Liver (tissue), 8 donors: ENCODE measurements at regions not wholly inside any gene's neighbourhood (a gene's known extent, or its start where the extent isn't known, plus 50 kb on each side); places are given as distances from the start of the nearest gene placed in this dataset.

Experiments used
- DNase-seq: peaks from one replicate; pipeline ENCODE4 v3.0.0-alpha.2; 2017; ENCODE audit warnings: low spot score
- H3K27ac ChIP-seq, 2 donors: one replicate each; pipeline ENCODE4 v1.7.0; 2013; ENCODE audit warnings: inconsistent platforms in 2 of 2, low read length in 2 of 2, control low read depth in 1 of 2, low read depth in 1 of 2, mild to moderate bottlenecking in 1 of 2
- H3K27me3 ChIP-seq, 4 donors: one replicate each; pipeline versions ENCODE4 v1.6.1 to v1.7.0; 2013; ENCODE audit warnings: low read length in 3 of 4, inconsistent platforms in 1 of 4, mild to moderate bottlenecking in 1 of 4, moderate library complexity in 1 of 4; ENCODE audit not compliant: control insufficient read depth in 4 of 4, insufficient read depth in 4 of 4
- H3K36me3 ChIP-seq, 4 donors: one replicate each; pipeline versions ENCODE4 v1.6.1 to v1.7.0; 2013; ENCODE audit warnings: low read length in 3 of 4, mild to moderate bottlenecking in 3 of 4, low read depth in 1 of 4, moderate library complexity in 1 of 4; ENCODE audit not compliant: control insufficient read depth in 4 of 4, insufficient read depth in 3 of 4
- H3K4me1 ChIP-seq, 4 donors: one replicate each; pipeline versions ENCODE4 v1.6.1 to v1.7.0; 2013; ENCODE audit warnings: low read length in 3 of 4, mild to moderate bottlenecking in 3 of 4, moderate library complexity in 1 of 4; ENCODE audit not compliant: control insufficient read depth in 4 of 4, insufficient read depth in 4 of 4
- H3K4me3 ChIP-seq, 3 donors: one replicate each; pipeline versions ENCODE4 v1.6.1 to v1.7.0; 2013; ENCODE audit warnings: low read length in 3 of 3, control low read depth in 1 of 3, low read depth in 1 of 3, mild to moderate bottlenecking in 1 of 3
- H3K9ac ChIP-seq, 2 donors: one replicate each; pipeline ENCODE4 v1.7.0; 2013; ENCODE audit warnings: low read length in 2 of 2, mild to moderate bottlenecking in 2 of 2, moderate library complexity in 2 of 2, control low read depth in 1 of 2, low read depth in 1 of 2
- H3K9me3 ChIP-seq, 4 donors: one replicate each; pipeline versions ENCODE4 v1.6.1 to v1.7.0; 2013; ENCODE audit warnings: low read length in 3 of 4; ENCODE audit not compliant: control insufficient read depth in 4 of 4
- EGR1 ChIP-seq, 2 donors: IDR thresholded peaks; 2 replicates each; pipeline ENCODE4 v1.6.1; 2016 to 2018; ENCODE audit warnings: antibody characterized with exemption in 2 of 2, low read depth in 2 of 2
- FOXA1 ChIP-seq: IDR thresholded peaks from 2 replicates; pipeline ENCODE4 v1.6.1; 2016; ENCODE audit warnings: antibody characterized with exemption
- FOXA2 ChIP-seq: IDR thresholded peaks from 2 replicates; pipeline ENCODE4 v1.6.1; 2016; ENCODE audit warnings: antibody characterized with exemption
- GABPA ChIP-seq, 2 donors: IDR thresholded peaks in 1 of 2; conservative IDR thresholded peaks in 1 of 2; 2 replicates each; pipeline ENCODE4 v1.6.1; 2016; ENCODE audit warnings: antibody characterized with exemption in 2 of 2, mild to moderate bottlenecking in 1 of 2, moderate library complexity in 1 of 2
- HNF4A ChIP-seq, 2 donors: conservative IDR thresholded peaks; 2 replicates each; pipeline ENCODE4 v1.6.1; 2016; ENCODE audit warnings: antibody characterized with exemption in 2 of 2, mild to moderate bottlenecking in 2 of 2
- HNF4G ChIP-seq: IDR thresholded peaks from 2 replicates; pipeline ENCODE4 v1.6.1; 2016; ENCODE audit warnings: antibody characterized with exemption
- JUND ChIP-seq, 2 donors: IDR thresholded peaks; 2 replicates each; pipeline ENCODE4 v1.6.1; 2016; ENCODE audit warnings: antibody characterized with exemption in 2 of 2
- NR2F2 ChIP-seq: IDR thresholded peaks from 2 replicates; pipeline ENCODE4 v1.6.1; 2016; ENCODE audit warnings: antibody characterized with exemption
- RAD21 ChIP-seq, 2 donors: IDR thresholded peaks; 2 replicates each; pipeline ENCODE4 v1.6.1; 2016; ENCODE audit warnings: antibody characterized with exemption in 2 of 2, mild to moderate bottlenecking in 2 of 2
- RXRA ChIP-seq, 2 donors: IDR thresholded peaks; 2 replicates each; pipeline ENCODE4 v1.6.1; 2017 to 2018; ENCODE audit warnings: antibody characterized with exemption in 2 of 2, mild to moderate bottlenecking in 1 of 2
- SP1 ChIP-seq: IDR thresholded peaks from 2 replicates; pipeline ENCODE4 v1.6.1; 2018; ENCODE audit warnings: antibody characterized with exemption, mild to moderate bottlenecking
- TAF1 ChIP-seq: conservative IDR thresholded peaks from 2 replicates; pipeline ENCODE4 v1.6.1; 2016; ENCODE audit warnings: antibody characterized with exemption, mild to moderate bottlenecking
- YY1 ChIP-seq: IDR thresholded peaks from 2 replicates; pipeline ENCODE4 v1.6.1; 2016; ENCODE audit warnings: antibody characterized with exemption, mild to moderate bottlenecking
- WGBS: extraction: QIAGEN DNeasy Blood & Tissue Kit; methylation state at CpG from one replicate; pipeline ENCODE4 v1.1.7; 2013; 5-methylcytosine and 5-hydroxymethylcytosine counted together
- TF ChIP-seq, protein P1 (sequence below): IDR thresholded peaks from 2 replicates; pipeline ENCODE4 v1.6.1; 2016; ENCODE audit warnings: antibody characterized with exemption
- TF ChIP-seq, protein P2 (sequence below): IDR thresholded peaks from 2 replicates; pipeline ENCODE4 v1.6.1; 2016; ENCODE audit warnings: antibody characterized with exemption
- TF ChIP-seq, protein P3 (sequence below): fragments of 150-350 bp; IDR thresholded peaks from 2 replicates; pipeline ENCODE4 v1.5.1; 2017; ENCODE audit warnings: improper control_type of control experiment, low read depth, low read length; ENCODE audit not compliant: missing input control
- TF ChIP-seq, protein P4 (sequence below): IDR thresholded peaks from 2 replicates; pipeline ENCODE4 v1.6.1; 2016; ENCODE audit warnings: antibody characterized with exemption
- TF ChIP-seq, protein P5 (sequence below): IDR thresholded peaks from 2 replicates; pipeline ENCODE4 v1.6.1; 2016; ENCODE audit warnings: antibody characterized with exemption, mild to moderate bottlenecking
- donor health status: healthy.
- donor health status: healthy.
- donor health status: healthy.
- donor health status: healthy.
- donor health status: healthy.

DNA sequence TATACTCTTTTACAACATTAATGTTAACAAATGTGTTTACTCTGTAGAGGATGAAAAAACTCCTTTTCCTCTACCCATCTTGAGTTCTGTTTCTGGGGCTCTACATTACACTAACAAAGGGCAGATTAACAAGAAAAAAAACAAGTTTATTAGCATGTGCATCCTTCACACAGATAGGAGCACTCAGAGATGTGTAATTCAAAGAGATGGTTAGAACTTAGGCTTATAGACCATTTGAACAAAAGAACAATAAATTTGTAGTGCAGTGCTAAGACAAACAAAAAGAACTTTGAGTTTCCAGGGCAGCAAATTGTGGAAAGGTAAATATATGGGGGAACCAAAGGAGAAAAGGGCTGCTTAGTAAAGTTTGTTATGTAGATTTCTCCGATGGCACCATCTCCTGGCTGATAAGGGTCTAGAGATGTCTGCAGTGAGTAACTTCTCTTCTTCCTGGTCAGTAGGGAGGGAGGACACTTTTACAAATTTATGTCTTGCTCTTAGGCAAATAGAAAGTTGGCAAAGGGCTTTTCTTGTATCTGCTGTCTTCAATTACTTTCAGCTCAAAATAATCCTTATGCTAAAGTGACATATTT, 1249.9 kb upstream of the TENM3 start:
- Histone ChIP-seq H3K9ac (no peak overlapping the region), H3K27ac (no peak overlapping the region), H3K4me1 (no peaks in the 10 kb centered on the region), H3K36me3 (no peaks in the 10 kb centered on the region), H3K27me3 (no peaks in the 10 kb centered on the region), H3K9me3 (no peaks in the 10 kb centered on the region), H3K4me3 (no peak overlapping the region)
- DNase-seq: no peak
- WGBS: 34% methylated on average over 1 of the region's 1 CpG
- TF ChIP-seq, protein P1, sequence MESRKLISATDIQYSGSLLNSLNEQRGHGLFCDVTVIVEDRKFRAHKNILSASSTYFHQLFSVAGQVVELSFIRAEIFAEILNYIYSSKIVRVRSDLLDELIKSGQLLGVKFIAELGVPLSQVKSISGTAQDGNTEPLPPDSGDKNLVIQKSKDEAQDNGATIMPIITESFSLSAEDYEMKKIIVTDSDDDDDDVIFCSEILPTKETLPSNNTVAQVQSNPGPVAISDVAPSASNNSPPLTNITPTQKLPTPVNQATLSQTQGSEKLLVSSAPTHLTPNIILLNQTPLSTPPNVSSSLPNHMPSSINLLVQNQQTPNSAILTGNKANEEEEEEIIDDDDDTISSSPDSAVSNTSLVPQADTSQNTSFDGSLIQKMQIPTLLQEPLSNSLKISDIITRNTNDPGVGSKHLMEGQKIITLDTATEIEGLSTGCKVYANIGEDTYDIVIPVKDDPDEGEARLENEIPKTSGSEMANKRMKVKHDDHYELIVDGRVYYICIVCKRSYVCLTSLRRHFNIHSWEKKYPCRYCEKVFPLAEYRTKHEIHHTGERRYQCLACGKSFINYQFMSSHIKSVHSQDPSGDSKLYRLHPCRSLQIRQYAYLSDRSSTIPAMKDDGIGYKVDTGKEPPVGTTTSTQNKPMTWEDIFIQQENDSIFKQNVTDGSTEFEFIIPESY: no peak
- TF ChIP-seq EGR1 (IDR thresholded peaks at IDR 0.05; ENCODE audit: low read depth in 2 of 2) (no peak), JUND (IDR thresholded peaks at IDR 0.05) (no peak), NR2F2 (no peak), HNF4G (no peak), RAD21 (IDR thresholded peaks at IDR 0.05) (no peak), FOXA1 (no peak), RXRA (IDR thresholded peaks at IDR 0.05) (no peak)
- TF ChIP-seq, protein P2, sequence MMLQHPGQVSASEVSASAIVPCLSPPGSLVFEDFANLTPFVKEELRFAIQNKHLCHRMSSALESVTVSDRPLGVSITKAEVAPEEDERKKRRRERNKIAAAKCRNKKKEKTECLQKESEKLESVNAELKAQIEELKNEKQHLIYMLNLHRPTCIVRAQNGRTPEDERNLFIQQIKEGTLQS: no peak

DNA sequence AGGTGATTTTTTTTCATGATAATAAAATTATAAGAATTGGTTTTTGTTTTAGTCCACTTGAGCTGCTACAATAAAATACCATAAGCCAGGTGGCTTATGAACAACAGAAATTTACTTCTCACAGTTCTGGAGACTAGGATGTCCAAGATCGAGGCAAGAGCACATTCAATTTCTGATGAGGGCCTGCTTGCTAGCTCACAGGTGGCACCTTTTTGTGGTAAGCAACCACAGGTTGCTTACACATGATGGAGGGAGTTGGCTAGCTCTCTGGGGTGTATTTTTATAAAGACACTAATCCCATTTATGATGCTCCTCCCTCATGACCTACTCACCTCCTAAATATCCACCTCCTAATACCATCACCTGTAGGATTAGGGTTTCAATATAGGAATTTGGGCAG, 1248.5 kb upstream of the TENM3 start:
- H3K36me3 ChIP-seq: no peaks in the 10 kb centered on the region
- H3K27me3 ChIP-seq: no peaks in the 10 kb centered on the region
- H3K27ac ChIP-seq: no peak overlapping the region
- no peaks in the 10 kb centered on the region for H3K9me3 ChIP-seq
- no peak overlapping the region for H3K4me3 ChIP-seq
- TF ChIP-seq, protein P3, sequence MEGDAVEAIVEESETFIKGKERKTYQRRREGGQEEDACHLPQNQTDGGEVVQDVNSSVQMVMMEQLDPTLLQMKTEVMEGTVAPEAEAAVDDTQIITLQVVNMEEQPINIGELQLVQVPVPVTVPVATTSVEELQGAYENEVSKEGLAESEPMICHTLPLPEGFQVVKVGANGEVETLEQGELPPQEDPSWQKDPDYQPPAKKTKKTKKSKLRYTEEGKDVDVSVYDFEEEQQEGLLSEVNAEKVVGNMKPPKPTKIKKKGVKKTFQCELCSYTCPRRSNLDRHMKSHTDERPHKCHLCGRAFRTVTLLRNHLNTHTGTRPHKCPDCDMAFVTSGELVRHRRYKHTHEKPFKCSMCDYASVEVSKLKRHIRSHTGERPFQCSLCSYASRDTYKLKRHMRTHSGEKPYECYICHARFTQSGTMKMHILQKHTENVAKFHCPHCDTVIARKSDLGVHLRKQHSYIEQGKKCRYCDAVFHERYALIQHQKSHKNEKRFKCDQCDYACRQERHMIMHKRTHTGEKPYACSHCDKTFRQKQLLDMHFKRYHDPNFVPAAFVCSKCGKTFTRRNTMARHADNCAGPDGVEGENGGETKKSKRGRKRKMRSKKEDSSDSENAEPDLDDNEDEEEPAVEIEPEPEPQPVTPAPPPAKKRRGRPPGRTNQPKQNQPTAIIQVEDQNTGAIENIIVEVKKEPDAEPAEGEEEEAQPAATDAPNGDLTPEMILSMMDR: no peak
- TF ChIP-seq, protein P1: no peak
- TF ChIP-seq TAF1 (no peak), EGR1 (IDR thresholded peaks at IDR 0.05; ENCODE audit: low read depth in 2 of 2) (no peak), NR2F2 (no peak)
- H3K9ac ChIP-seq: no peak overlapping the region
- 59% methylated on average over 1 of the region's 1 CpG for WGBS
- no peaks in the 10 kb centered on the region for H3K4me1 ChIP-seq
- DNase-seq: no peak

DNA sequence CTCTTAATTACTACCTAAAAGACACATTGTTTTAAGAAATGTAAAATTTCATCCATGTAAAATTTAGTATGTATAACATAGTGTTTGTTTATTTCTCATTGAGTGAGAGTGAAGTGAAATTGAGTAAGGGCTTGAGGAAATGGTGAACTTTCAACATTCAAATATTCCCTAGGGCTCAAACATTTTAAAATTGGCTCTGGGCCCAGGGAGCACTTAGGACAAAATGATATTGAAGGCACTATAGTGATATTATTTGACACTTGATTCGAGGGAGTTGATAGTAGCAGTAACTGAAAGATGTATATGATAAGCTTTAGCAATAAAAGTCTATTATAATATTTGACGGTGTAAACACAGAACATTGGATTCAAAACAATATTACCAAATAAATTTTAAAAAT, 1244.0 kb upstream of the TENM3 start:
- whole genome bisulfite sequencing: 23% methylated on average over 2 of the region's 2 CpGs
- Histone ChIP-seq H3K4me1 (no peaks in the 10 kb centered on the region), H3K27ac (no peak overlapping the region), H3K36me3 (no peaks in the 10 kb centered on the region), H3K27me3 (peaks cover 0 to 2% (median 0%) of the 10 kb centered on the region in 4 donors), H3K9ac (no peak overlapping the region), H3K9me3 (no peaks in the 10 kb centered on the region), H3K4me3 (no peak overlapping the region)
- no peak for DNase-seq
- TF ChIP-seq GABPA (IDR thresholded peaks at IDR 0.05 in 1 of 2, conservative IDR thresholded peaks at IDR 0.05 in 1 of 2): no peak
- TF ChIP-seq RAD21 (IDR thresholded peaks at IDR 0.05): no peak
- TF ChIP-seq TAF1: no peak
- TF ChIP-seq, protein P2: no peak
- TF ChIP-seq SP1: no peak
- TF ChIP-seq, protein P4, sequence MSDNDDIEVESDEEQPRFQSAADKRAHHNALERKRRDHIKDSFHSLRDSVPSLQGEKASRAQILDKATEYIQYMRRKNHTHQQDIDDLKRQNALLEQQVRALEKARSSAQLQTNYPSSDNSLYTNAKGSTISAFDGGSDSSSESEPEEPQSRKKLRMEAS: no peak
- no peak for TF ChIP-seq RXRA (IDR thresholded peaks at IDR 0.05)
- TF ChIP-seq FOXA1: no peak
- no peak for TF ChIP-seq HNF4G
- TF ChIP-seq, protein P5, sequence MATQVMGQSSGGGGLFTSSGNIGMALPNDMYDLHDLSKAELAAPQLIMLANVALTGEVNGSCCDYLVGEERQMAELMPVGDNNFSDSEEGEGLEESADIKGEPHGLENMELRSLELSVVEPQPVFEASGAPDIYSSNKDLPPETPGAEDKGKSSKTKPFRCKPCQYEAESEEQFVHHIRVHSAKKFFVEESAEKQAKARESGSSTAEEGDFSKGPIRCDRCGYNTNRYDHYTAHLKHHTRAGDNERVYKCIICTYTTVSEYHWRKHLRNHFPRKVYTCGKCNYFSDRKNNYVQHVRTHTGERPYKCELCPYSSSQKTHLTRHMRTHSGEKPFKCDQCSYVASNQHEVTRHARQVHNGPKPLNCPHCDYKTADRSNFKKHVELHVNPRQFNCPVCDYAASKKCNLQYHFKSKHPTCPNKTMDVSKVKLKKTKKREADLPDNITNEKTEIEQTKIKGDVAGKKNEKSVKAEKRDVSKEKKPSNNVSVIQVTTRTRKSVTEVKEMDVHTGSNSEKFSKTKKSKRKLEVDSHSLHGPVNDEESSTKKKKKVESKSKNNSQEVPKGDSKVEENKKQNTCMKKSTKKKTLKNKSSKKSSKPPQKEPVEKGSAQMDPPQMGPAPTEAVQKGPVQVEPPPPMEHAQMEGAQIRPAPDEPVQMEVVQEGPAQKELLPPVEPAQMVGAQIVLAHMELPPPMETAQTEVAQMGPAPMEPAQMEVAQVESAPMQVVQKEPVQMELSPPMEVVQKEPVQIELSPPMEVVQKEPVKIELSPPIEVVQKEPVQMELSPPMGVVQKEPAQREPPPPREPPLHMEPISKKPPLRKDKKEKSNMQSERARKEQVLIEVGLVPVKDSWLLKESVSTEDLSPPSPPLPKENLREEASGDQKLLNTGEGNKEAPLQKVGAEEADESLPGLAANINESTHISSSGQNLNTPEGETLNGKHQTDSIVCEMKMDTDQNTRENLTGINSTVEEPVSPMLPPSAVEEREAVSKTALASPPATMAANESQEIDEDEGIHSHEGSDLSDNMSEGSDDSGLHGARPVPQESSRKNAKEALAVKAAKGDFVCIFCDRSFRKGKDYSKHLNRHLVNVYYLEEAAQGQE: no peak
- no peak for TF ChIP-seq JUND (IDR thresholded peaks at IDR 0.05)
- no peak for TF ChIP-seq YY1
- TF ChIP-seq FOXA2: no peak
- TF ChIP-seq HNF4A (conservative IDR thresholded peaks at IDR 0.05): no peak
